Adrenal gland (tissue), 5 donors: ENCODE measurements at regions not wholly inside any gene's neighbourhood (a gene's known extent, or its start where the extent isn't known, plus 50 kb on each side); places are given as distances from the start of the nearest gene placed in this dataset.

Source experiments
- CTCF ChIP-seq, 6 experiments: fragments of 450-650 bp in 4 of 6; fragments of 200-600 bp in 2 of 6; sonication (generic) in 1 of 6; IDR thresholded peaks; 1 replicate in 5 of 6; 2 replicates in 1 of 6; pipeline versions ENCODE4 v1.5.1 to v1.8.0; 2016 to 2021; ENCODE audit warnings: antibody characterized with exemption in 6 of 6, mild to moderate bottlenecking in 2 of 6, moderate library complexity in 1 of 6
- POLR2A ChIP-seq, 2 donors: fragments of 450-650 bp; IDR thresholded peaks; one replicate each; pipeline ENCODE4 v1.6.1; 2017; ENCODE audit warnings: antibody characterized with exemption in 2 of 2, mild to moderate bottlenecking in 2 of 2, moderate library complexity in 1 of 2
- donor health status: DM: no; HTN: no; CAD: no.

GRCh38 chr9:87216036-87216435 lies 268.7 kb upstream of the GAS1 start:
- TF ChIP-seq POLR2A (IDR thresholded peaks at IDR 0.05) (no peak), CTCF (IDR thresholded peaks at IDR 0.05) (no peak)
